NCI-H748 (cell line): ENCODE measurements at regions not wholly inside any gene's neighbourhood (a gene's known extent, or its start where the extent isn't known, plus 50 kb on each side); places are given as distances from the start of the nearest gene placed in this dataset.
A peak's percentile ranks its signal among the peaks of the same experiment; 100 is the strongest.

Experiments used
- DNase-seq: peaks from one replicate; lab custom pipeline; 2025; ENCODE audit not compliant: unreplicated experiment; lab: John Stamatoyannopoulos, UW

DNA sequence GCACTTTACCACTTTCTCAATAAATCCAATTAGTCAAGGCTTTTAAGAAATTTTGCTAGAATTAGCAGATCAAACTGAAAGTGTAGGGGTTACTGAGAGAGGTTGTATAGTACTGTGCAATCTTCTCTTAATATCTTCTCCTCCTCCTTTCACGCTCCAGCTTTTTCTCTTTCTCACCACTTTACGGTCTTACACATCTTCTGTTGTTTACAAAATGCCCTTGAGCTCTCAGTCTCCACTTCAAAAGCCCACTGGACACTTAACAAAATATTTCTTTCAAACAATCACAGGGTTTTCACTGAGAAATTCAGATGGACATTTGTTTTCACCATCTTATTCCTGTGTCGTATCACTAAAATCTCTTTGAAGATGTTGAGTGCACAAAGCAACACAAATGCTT, 678.2 kb downstream of the ADGRL2 start:
- no peak for DNase-seq

DNA sequence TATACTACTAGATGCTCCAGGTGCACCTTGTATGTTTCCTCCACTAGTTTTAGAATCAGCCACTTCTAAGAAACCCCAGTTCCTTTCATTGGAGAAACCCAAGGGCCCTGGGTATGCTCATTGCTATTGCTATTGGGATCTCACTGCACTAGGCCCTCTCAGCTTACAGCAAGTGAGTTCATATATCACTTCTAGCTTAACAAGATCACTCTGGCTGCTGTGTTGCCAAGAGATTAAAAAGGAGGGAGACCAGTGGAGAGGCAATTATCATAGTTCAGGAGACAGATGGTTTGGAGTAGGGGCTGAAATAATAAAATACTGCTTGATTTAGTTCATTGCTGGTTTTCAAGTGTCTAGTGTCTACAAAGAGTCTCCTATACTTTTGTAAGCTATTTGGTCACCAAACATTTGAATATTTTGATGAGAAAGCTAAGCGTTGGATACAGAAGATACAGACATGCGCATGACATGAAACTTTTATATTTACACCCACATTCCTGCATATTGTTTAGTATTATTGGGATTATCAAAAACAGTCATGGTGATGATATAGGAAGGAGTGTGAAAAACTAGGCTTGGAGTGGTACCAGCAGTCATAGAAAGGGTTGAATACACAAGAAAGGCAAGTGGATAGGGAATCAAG, 671.9 kb downstream of the ADGRL2 start:
- DNase-seq = no peak

DNA sequence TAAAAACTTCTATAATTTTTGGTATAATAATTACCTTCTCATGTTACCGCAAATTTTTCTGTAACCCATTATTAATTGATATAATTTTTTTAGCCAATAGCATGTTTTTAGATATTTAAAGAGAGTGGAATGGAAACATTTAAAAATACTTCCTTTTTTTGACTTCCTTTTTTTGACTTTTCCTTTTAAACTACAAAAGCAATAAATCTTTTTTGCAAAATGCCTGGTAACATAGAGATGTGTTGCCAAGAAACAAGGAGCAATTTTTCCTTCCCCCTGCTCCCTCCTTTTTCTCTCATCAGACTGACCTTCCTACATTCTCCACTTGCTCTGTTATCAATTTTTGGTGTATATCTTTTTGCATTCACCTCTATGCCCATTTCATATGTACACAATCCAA, 666.2 kb downstream of the ADGRL2 start:
- no peak for DNase-seq

DNA sequence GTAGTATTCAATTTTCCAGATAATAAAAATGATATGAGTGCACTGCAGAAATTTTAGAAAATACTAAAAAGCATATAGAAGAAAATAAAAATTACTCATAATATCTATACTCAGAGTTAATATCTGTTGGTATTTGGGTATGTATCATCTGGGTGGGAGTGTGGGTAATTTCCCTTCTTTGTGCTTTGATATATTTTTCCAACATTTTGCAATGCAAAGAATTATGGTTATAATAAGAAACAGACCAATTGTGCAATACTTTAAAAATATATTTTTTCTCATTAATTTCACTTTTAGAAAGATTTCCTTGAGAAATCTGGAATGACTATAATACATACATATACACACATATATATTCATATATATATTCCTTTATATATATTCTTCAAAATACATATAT, 665.7 kb downstream of the ADGRL2 start:
- no peak for DNase-seq

DNA sequence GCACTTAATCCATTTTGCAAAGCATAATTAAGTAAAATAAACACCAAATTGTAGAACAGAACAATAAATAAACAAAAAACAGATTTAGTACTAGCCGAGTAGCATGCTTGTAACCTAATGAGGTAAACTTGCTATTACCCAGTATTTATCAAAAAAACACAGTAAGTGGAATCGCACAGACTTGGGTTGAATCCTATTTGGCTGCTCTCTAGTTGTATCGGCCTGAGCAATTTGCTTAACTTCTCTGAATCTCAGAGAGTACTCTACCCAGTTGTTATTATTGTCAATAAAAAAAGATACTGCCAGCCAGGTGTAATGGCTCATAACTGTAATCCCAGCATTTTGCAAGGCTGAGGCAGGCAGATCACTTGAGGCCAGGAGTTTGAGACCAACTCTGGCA, 664.3 kb downstream of the ADGRL2 start:
- no peak for DNase-seq

DNA sequence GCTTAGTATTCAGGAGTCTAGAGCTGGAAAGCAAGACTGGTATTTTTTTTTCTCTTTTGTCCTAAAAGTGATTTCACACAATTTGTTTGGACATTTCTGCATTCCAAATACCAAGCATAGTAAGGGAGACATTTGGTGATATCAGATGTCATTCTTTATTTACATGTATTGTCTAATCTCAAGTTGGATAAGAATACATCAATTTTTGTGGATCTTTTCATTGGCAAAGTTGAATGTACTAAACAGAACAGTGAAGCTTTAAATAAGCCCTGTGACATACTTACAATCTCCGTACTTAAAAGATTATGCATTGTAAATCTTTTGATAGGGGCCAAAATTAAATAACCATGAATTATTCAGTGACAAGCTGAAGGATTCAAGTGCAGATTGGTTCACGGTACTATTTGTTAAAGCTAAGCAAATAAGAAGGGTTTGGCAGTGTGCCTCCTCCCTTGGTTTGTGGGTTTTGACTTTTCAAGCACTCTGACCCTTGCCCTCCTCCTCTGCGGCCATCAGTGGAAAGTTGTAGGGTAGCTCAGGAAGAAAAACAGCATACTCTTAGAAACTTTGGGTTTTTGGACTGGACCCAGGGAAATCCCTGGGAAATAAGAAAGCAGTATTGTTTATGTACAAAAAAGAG, 663.7 kb downstream of the ADGRL2 start:
- peak; percentile 17 for DNase-seq

DNA sequence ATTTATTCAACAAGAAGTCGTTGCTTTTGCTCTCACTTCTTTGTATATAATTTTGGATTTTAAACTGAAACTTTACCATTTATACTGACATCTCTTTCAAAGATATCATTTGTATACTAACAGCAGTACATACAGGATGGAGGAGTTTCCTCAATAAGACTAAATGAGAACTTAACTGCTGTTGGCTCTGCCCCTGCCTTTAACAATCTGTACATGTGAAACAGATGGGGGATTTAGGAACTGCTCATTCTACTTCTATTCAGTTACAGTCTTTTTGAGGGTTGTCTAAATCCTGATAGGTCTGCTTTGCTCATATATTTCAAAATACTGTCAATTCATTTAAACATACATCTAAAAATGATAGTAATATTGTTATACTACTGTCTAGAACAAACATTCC, 663.2 kb downstream of the ADGRL2 start:
- no peak for DNase-seq

DNA sequence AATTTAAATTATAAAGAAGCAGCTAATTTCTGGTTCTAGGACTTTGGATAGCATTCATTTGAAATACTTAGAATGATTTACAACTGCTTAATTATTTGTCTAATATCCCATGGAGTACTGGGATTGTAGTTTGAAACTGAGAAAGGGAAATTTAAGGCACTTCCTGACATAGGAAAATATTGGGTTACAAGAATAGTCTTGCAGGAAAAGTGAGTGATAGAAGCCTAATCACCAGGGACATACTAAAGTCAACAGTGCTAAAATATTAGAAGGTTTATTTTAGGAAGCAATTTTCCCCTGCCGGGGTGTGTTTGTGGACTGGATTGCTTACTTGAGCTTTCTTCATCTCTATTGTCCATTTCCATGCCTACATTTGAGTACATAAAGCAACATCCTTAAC, 661.6 kb downstream of the ADGRL2 start:
- DNase-seq = no peak

DNA sequence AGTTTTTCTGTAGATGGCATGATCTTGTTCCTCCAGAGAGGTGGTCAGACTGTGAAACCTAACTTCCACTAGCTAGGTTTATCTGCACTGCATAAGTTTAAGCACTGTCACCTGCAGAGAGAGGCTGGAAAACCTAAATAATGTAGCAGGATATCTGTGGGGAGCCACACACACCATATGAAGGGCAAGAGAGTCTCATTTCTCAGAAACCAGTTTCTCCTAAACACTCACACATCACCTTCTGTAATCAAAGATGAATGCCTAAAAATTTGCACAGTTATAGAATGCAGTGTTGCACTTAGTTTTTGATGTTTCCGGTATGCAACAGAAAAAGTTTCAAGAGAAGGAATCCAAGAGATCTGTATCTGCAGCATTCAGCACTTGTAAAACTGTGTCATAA, 654.6 kb downstream of the ADGRL2 start:
- DNase-seq = no peak

DNA sequence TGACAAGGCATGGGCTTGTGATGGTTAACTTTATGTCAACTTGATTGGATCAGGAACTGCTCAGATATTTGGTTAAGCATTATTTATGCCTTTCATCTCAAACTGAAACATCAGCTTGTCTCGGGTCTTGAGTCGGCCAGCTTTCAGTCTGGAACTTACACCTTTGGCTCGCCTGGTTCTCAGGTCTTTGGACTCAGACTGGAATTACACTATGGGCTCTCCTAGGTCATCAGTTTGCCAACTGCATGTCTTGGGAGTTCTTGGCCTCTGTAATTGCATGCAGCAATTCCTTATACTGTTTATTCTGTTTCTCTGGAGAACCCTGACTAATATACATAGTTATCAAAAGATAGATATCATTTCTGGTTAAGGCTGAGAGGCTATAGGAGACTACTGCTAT, 653.7 kb downstream of the ADGRL2 start:
- DNase-seq = no peak

DNA sequence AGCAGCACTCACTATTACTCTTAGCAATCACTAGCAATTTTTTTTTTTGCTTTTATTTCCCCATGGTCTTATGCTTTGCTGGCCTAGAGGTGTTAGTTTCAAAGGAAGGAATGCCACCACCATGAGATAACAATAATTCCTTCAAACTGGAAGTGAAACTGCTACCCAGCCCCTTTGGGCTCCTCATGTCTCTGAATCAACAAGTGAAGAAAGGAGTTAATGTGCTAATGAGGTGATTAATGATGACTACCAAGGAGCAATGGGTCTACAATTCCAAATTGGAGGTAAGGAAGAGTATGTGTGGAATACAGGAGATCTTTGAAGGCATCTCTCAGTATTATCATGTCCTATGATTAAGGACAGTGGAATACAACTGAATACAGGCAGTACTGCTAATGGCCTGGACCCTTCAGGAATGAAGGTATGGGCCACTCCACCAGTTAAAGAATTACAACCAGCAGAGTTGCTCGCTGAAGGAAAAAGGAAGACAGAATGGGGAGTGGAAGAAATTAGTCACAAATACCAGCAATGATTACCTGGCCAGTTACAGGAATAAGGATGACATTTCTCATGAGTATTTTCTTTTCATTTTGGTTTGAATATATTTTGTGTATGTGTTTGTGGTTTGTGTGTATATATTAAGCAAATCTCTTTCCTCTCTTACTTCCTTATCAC, 652.9 kb downstream of the ADGRL2 start:
- no peak for DNase-seq

DNA sequence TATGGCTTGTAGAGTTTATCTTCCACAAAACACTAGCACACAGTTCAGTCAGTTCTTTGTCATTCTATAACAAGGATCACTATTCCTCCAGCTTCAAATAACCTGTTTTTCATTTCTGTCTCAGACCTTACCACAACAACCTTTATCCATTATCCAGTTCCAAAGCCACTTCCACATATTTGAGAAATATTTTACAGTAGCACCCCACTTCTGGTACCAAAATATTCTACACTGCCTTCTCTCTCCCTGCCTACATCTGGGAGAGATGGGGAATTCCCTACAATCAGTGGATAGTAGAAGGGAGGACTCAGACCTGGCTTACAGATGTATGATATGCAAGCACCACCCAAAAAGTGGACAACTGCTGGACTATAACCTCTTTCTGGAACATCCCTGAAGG, 651.4 kb downstream of the ADGRL2 start:
- DNase-seq = no peak

DNA sequence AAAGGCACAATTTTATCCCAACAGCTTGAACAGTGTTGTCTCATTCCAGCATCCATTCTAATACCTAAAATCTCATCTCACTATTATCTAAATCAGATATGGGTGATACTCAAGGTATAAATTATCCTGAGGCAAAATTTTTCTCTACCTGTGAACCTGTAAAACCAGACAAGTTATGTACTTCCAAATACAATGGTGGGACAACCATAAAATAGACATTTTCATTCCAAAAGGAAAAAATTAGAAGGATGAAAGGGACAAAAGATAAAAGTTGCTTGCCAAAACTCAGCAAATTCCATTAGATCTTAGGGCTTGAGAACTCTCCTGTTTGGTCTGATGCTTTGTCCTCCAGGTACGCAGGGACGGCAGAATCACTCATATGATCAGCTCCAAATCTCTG, 650.5 kb downstream of the ADGRL2 start:
- DNase-seq = no peak

DNA sequence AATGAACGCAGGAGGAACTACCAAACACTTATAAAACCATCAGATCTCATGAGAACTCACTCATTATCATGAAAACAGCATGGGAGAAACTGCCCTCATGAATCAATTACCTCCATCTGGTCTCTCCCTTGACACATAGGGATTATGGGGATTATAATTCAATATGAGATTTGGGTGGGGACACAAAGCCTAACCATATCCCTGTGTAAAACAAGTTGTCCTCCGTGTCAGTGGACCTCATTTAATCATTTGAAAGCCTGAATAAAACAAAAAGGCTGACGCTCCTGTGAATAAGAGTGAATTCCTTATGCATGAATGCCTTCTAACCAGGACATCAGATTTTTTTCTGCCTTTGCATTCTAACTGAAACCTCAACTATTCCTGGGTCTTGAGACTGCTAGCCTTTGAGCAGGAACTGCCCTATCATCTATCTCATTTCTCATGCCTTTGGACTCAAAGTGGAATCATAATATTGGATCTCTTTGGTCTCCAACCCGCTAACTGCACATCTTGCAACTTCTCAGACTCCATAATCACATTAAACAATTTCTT, 648.8 kb downstream of the ADGRL2 start:
- DNase-seq = no peak

DNA sequence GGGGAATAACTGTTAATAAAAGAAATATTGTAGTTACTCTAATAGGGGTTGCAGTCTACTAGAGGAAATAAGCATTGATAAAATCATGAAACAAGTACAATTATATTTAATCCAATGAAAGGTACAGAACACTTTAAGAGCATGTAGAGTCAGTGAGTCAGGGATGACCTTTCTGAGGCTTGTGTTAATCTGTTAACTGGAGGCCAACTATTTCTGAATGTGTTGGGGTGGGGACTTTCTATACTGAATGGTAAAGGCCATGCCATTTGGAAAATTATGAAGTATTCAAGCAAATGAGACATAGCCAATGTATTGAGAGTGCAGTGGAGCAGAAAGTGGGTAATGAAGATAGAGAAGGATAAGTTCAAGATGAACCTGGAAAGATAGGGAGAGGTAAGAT, 646.2 kb downstream of the ADGRL2 start:
- no peak for DNase-seq

DNA sequence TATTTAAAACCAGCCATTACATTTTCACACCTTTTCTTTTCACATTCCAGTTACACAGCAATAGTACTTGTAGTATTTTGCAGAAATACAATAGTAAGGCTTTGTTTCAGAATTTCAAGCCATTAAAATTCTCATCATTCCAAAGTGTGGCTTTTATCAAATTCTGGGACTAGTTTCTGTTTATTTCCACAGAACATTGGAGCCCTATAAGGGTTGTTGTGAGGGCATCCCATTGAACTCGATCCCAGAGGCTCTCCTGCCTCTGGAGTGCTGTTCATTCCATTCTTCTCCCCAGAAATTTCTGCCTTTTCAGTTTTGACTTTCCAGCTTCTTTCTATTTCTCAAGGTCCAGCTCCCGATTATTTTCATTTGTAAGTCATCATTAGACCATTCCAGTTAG, 645.5 kb downstream of the ADGRL2 start:
- no peak for DNase-seq

DNA sequence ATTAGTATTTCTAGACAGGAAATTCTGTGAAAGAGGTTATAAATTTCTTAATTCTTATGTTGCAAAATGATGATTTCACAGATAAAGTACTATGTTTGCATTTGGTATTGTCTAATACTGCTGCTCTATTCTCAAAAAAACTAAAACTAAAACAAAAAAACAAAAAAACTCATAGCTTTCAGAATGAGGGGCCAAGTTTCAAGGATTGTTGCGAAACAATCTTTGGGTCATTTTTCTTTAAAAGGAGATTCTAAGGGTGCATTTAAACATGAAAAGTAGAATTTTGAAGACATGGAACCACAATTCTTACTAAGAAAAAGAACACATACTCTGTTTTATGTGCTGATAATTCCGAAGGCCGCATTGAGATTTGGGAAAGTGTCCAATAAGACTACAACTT, 645.1 kb downstream of the ADGRL2 start:
- DNase-seq = no peak

DNA sequence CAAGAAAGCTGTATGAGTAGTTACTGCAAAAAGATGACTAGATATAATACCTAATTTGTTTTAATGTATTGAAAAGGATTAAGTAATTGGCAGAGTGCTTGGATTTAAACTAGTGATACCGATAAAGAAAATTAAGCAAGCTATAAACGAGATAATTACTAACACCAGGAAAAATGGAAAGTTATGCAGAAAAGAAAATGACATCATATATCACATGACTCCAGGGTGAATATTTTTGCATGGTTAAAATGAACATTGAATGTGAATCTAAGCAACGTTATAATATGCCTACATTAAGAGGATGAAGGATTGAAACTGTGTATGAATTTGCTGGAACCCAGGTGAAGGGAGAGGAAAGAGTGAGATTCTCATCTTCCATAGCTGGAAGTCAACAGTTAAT, 644.4 kb downstream of the ADGRL2 start:
- no peak for DNase-seq

DNA sequence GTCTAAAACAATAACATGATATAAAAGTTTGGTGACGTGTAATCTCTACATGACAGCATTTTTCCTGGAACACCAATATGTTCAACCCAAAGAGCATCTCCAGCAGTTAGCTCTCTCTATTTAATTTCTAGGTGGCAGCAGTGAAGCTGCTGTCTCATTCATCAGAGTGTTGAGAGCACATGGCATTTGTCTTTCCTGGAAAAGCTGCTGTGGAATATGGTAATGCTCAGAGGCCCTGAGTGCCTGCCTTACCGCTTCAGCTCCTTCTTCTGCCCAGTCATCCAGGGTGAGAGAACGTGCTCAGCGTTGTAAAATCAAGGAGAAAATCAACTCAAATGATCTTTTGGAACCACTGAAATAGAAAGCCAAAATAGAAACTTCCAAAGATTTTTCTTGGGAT, 640.7 kb downstream of the ADGRL2 start:
- DNase-seq = no peak

DNA sequence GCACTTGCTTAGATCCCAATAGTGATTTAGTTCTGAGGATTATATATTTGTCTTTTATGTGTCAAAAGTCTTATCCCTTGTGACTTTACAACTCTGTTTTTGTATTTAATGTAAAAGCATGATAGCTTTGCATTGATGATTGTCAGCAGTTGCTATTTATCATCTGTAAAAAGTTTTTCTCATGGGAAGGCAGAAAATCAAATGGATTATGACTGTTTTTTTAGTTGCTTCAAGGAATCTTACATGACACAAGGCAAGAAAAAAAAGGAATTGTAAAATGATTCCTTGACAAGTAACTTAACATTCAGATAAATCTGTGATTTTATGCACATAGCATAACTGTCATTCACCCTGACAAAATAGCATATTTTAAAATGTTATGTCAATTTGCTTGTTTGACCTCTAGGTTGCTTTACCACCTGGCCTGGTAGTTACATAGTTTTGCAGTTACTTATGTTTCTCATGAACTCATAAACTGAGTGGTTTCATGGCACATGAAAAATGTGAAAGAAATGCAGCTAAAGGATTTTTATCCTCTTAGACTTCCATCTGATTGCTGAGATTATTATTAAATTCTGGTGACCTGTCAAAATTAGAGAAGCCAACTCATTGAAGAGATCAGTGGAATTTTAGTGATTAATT, 622.6 kb downstream of the ADGRL2 start:
- DNase-seq = no peak

DNA sequence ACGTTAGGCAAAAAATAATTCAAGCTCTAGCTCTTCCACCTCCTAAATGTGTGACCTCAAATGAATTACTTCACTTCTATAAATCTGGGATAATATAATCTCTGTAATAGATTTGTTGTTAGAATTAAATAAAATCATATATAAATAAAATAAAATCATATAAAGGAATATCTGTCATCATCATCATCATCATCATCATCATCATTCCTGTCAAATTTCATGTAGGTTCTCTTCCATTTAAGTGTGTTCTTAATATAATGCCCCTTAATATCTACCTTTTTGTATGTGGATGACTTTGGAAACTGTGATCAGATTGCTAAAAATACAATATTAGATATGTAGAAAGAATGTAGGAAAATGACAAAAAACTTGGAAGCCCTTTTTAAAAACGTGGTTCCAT, 621.0 kb downstream of the ADGRL2 start:
- DNase-seq = no peak

DNA sequence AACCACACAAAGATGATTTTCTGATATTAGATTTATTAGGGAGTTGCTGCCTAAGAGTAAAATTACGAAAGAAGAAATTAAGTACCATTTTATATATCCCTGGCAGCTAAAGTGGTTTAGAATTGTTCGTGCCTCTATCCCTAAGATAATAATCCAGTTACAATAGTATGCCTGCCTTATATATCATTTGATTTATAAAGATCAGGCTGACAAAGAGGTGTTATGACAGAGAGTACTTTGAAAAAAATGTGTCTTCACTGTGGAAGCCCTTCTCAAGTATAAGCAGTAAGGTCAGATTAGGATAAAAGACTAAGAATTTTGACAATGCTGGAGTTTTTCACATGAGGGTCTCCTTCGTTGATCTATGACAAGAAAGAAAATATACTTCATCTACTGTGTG, 619.9 kb downstream of the ADGRL2 start:
- DNase-seq = no peak
